Activated CD8-positive, alpha-beta T cell treated with anti-CD3 and anti-CD28 coated beads for 36 hours (primary cell): ENCODE measurements at regions not wholly inside any gene's neighbourhood (a gene's known extent, or its start where the extent isn't known, plus 50 kb on each side); places are given as distances from the start of the nearest gene placed in this dataset.

Experiments
- ATAC-seq: fragments of 200-7000 bp; cut with Tn5 transposase; one replicate; pipeline ENCODE4 v1.10.0; 2021; ENCODE audit warnings: mild to moderate bottlenecking, moderate library complexity
- CTCF ChIA-PET: fragments of 350-600 bp; sonication (Branson Sonifier 250); formaldehyde crosslinking; loops from one replicate; lab custom pipeline; 2021; ENCODE audit warnings: antibody characterized with exemption; lab: Charles Lee
- POLR2A ChIA-PET: fragments of 350-600 bp; sonication (Branson Sonifier 250); formaldehyde crosslinking; loops from one replicate; lab custom pipeline; 2021; ENCODE audit warnings: antibody characterized with exemption; lab: Charles Lee
- DNase-seq: peaks from one replicate; pipeline ENCODE4 v3.0.0-alpha.2; 2020
- H3K27ac Mint-ChIP-seq: one replicate; pipeline ENCODE4 v1.8.0; 2021; ENCODE audit warnings: mild to moderate bottlenecking, mixed read lengths
- H3K27me3 Mint-ChIP-seq: one replicate; pipeline ENCODE4 v1.8.0; 2021; ENCODE audit warnings: mixed read lengths
- H3K36me3 Mint-ChIP-seq: one replicate; pipeline ENCODE4 v1.8.0; 2021; ENCODE audit warnings: low read depth, mixed read lengths
- H3K4me1 Mint-ChIP-seq: one replicate; pipeline ENCODE4 v1.8.0; 2021; ENCODE audit warnings: low read depth, mixed read lengths
- H3K4me3 Mint-ChIP-seq: one replicate; pipeline ENCODE4 v1.8.0; 2021; ENCODE audit warnings: mild to moderate bottlenecking, moderate library complexity, mixed read lengths
- H3K9me3 Mint-ChIP-seq: one replicate; pipeline ENCODE4 v1.8.0; 2021; ENCODE audit warnings: mixed read lengths
- intact Hi-C: fragments of 100-400 bp; cut with micrococcal nuclease; formaldehyde crosslinking; loops from one replicate; pipeline ENCODE4 v1.10.0; 2022
- TF ChIP-seq, protein P1 (sequence below): fragments of 200-600 bp; IDR thresholded peaks from one replicate; pipeline ENCODE4 v1.8.0; 2022; ENCODE audit warnings: antibody characterized with exemption, mild to moderate bottlenecking

DNA sequence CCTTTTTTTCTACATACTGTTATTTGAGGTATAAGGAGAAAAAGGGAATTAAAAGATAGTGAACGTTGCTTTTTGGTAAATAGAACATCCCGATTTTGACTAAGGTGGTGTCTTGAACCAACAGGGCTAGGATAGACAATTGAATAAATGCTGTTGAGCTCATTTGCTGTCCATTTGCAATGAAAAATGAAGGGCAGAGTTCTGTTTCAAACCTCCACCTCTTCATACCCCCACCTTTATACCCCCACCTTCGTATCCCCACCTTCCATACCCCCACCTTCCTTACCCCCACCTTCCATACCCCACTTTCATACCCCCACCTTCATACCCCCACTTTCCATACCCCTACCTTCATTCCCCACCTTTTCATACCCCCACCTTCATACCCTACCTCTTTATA lies 93.4 kb upstream of the NAA20 start:
- POLR2A ChIA-PET = no interaction called here
- H3K27me3 Mint-ChIP-seq = peaks cover 2% of the 10 kb centered on the region
- intact Hi-C loops = no loop called here
- ATAC-seq (no peak), DNase-seq (no peak)
- TF ChIP-seq, protein P1, sequence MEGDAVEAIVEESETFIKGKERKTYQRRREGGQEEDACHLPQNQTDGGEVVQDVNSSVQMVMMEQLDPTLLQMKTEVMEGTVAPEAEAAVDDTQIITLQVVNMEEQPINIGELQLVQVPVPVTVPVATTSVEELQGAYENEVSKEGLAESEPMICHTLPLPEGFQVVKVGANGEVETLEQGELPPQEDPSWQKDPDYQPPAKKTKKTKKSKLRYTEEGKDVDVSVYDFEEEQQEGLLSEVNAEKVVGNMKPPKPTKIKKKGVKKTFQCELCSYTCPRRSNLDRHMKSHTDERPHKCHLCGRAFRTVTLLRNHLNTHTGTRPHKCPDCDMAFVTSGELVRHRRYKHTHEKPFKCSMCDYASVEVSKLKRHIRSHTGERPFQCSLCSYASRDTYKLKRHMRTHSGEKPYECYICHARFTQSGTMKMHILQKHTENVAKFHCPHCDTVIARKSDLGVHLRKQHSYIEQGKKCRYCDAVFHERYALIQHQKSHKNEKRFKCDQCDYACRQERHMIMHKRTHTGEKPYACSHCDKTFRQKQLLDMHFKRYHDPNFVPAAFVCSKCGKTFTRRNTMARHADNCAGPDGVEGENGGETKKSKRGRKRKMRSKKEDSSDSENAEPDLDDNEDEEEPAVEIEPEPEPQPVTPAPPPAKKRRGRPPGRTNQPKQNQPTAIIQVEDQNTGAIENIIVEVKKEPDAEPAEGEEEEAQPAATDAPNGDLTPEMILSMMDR = no peak
- H3K9me3 Mint-ChIP-seq = no peaks in the 10 kb centered on the region
- CTCF ChIA-PET = no interaction called here
- no peaks in the 10 kb centered on the region for H3K4me1 Mint-ChIP-seq
- H3K27ac Mint-ChIP-seq = no peak overlapping the region
- no peak overlapping the region for H3K4me3 Mint-ChIP-seq
- H3K36me3 Mint-ChIP-seq = no peaks in the 10 kb centered on the region

DNA sequence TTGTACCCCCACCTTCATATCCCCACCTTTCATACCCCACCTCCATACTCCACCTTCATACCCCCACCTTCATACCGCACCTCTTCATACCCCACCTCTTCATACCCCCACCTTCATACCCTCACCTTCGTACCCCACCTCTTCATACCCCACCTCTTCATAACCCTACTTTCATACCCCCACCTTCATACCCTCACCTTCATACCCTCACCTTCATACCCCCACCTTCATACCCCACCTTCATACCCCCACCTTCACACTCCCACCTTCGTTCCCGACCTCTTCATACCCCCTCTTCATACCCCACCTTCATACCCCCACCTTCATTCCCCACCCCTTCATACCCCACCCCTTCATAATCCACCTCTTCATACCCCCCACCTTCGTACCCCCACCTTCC lies 92.9 kb upstream of the NAA20 start:
- H3K27ac Mint-ChIP-seq = no peak overlapping the region
- H3K36me3 Mint-ChIP-seq = no peaks in the 10 kb centered on the region
- CTCF ChIA-PET = no interaction called here
- TF ChIP-seq, protein P1 = no peak
- no peak for DNase-seq
- intact Hi-C loops = no loop called here
- H3K4me1 Mint-ChIP-seq = no peaks in the 10 kb centered on the region
- ATAC-seq = no peak
- no peaks in the 10 kb centered on the region for H3K9me3 Mint-ChIP-seq
- H3K4me3 Mint-ChIP-seq = no peak overlapping the region
- POLR2A ChIA-PET = no interaction called here
- peaks cover 2% of the 10 kb centered on the region for H3K27me3 Mint-ChIP-seq

GRCh38 chr20:19926591-19926990 lies 90.6 kb upstream of the NAA20 start:
- CTCF ChIA-PET = interaction anchor here (0.7 kb wide), 1 partner anchor 174 kb away, joined by 3 read pairs; no protein-coding TSS in a partner anchor
- H3K9me3 Mint-ChIP-seq = no peaks in the 10 kb centered on the region

DNA sequence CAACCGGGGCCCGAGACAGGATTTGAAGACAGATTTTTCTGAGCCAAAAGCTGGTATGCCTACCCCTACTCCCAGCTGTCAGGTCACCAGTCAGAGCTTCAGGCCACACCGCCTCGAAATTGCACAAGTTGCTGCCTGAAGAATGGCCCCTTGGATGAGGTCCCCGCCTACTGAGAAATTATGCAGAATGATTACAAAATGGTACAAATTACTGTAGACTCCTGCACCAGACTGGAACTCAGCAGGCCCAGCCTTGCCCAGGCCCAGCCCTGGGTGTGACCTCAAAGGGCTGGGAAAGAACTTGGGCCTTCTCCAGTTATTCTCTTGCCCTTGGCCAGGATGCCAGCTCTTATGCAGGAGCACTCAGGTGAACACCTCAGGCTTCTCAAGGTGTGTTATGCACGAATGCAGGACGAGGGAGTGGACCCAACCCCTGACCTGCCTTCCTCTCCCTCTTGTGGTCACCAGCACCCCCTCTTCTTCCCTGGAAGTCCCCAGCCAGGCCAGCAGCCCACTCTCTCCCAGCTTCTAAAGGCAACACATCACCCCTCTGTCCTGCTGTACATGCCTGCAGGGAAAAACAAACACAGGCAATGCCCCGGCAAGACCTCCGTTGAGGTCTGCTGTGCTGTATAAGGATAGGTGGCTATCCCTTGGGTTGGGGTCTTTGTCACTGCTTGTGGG lies 88.7 kb upstream of the NAA20 start:
- DNase-seq (no peak), ATAC-seq (no peak)
- no peak overlapping the region for H3K4me3 Mint-ChIP-seq
- H3K27me3 Mint-ChIP-seq = peaks cover 8% of the 10 kb centered on the region
- H3K4me1 Mint-ChIP-seq = no peaks in the 10 kb centered on the region
- no peaks in the 10 kb centered on the region for H3K9me3 Mint-ChIP-seq
- no peaks in the 10 kb centered on the region for H3K36me3 Mint-ChIP-seq
- intact Hi-C loops = no loop called here
- no peak overlapping the region for H3K27ac Mint-ChIP-seq
- TF ChIP-seq, protein P1 = no peak
- CTCF ChIA-PET = no interaction called here
- POLR2A ChIA-PET = no interaction called here

More at GRCh38 chr20:19926591-19926990, 90.6 kb upstream of the NAA20 start:
- POLR2A ChIA-PET = interaction anchor here (0.8 kb wide), 1 partner anchor 296 kb away, joined by 3 read pairs; no protein-coding TSS in a partner anchor
- no peak for DNase-seq
- no peak for ATAC-seq
- H3K36me3 Mint-ChIP-seq = no peaks in the 10 kb centered on the region
- peaks cover 8% of the 10 kb centered on the region for H3K27me3 Mint-ChIP-seq
- no peak overlapping the region for H3K27ac Mint-ChIP-seq
- TF ChIP-seq, protein P1 = no peak
- no peak overlapping the region for H3K4me3 Mint-ChIP-seq
- intact Hi-C loops = no loop called here
- no peaks in the 10 kb centered on the region for H3K4me1 Mint-ChIP-seq

DNA sequence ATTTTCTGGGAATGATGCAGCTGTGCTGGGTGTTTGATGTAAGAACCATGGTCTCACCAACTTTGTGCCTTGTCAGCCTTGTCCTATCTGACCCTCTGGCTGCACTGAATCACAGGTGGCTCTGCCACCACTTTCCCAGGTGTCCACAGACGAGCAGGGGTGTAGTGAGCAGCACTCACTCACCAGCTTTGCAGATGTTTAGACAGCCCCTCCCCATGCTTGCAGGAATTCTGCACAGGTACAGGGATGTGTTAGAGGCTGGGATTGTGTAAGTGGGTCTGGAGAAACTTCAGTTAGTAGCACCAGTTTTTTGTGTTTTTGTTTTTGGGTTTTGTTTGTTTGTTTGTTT lies 88.2 kb upstream of the NAA20 start:
- ATAC-seq (no peak), DNase-seq (no peak)
- CTCF ChIA-PET = no interaction called here
- H3K36me3 Mint-ChIP-seq = no peaks in the 10 kb centered on the region
- TF ChIP-seq, protein P1 = no peak
- intact Hi-C loops = no loop called here
- no peaks in the 10 kb centered on the region for H3K9me3 Mint-ChIP-seq
- peaks cover 8% of the 10 kb centered on the region for H3K27me3 Mint-ChIP-seq
- no peaks in the 10 kb centered on the region for H3K4me1 Mint-ChIP-seq
- POLR2A ChIA-PET = no interaction called here
- no peak overlapping the region for H3K27ac Mint-ChIP-seq
- no peak overlapping the region for H3K4me3 Mint-ChIP-seq
